Endothelial cell of umbilical vein (primary cell): ENCODE measurements at regions not wholly inside any gene's neighbourhood (a gene's known extent, or its start where the extent isn't known, plus 50 kb on each side); places are given as distances from the start of the nearest gene placed in this dataset.

Source experiments
- BruUV-seq: library from RNA; stranded (reverse); fragments of 400-500 nt; replicated peaks from 2 replicates; lab custom pipeline; 2021; lab: Mats Ljungman, UMichigan
- CTCF ChIA-PET: fragments of 300-600, 350-600 bp; sonication (Branson Sonifier 250); formaldehyde crosslinking; loops from one replicate; lab custom pipeline; 2021; ENCODE audit warnings: antibody characterized with exemption, inconsistent platforms; lab: Charles Lee
- POLR2A ChIA-PET: fragments of 300-600, 350-600 bp; sonication (Branson Sonifier 250); formaldehyde crosslinking; loops from one replicate; lab custom pipeline; 2021; ENCODE audit warnings: antibody characterized with exemption, inconsistent platforms; lab: Charles Lee
- DNase-seq: peaks from one replicate; pipeline ENCODE4 v3.0.0-alpha.2; 2011; ENCODE audit warnings: low read depth, low spot score
- FAIRE-seq: peaks from 2 replicates; lab custom pipeline; 2011; peaks lifted over from hg19 to GRCh38; lab: Jason Lieb, UNC
- H2AFZ ChIP-seq: 2 replicates; pipeline ENCODE4 v1.6.0; 2012; ENCODE audit warnings: low read depth, low read length, control low read depth, inconsistent platforms
- H3K27ac ChIP-seq: 2 replicates; pipeline ENCODE4 v1.5.1; 2011; ENCODE audit warnings: low read depth, mild to moderate bottlenecking, control low read depth, low read length, moderate library complexity; ENCODE audit not compliant: insufficient read depth
- H3K27me3 ChIP-seq, 2 experiments: 2 replicates each; pipeline versions ENCODE4 v1.6.0 to v1.6.1; 2011; ENCODE audit warnings: low read length in 2 of 2, mixed read lengths in 1 of 2; ENCODE audit not compliant: control insufficient read depth in 2 of 2, insufficient read depth in 2 of 2
- H3K36me3 ChIP-seq, 2 experiments: 2 replicates in 1 of 2; 3 replicates in 1 of 2; pipeline ENCODE4 v1.5.1; 2011; ENCODE audit warnings: low read length in 2 of 2, mild to moderate bottlenecking in 1 of 2, moderate library complexity in 1 of 2; ENCODE audit not compliant: control insufficient read depth in 2 of 2, insufficient read depth in 2 of 2; ENCODE audit errors: extremely low read depth in 1 of 2
- H3K4me1 ChIP-seq: 3 replicates; pipeline ENCODE4 v1.5.1; 2011; ENCODE audit warnings: mild to moderate bottlenecking, low read length; ENCODE audit not compliant: control insufficient read depth, insufficient read depth; ENCODE audit errors: extremely low read depth
- H3K4me2 ChIP-seq: 2 replicates; pipeline ENCODE4 v1.6.1; 2011; ENCODE audit warnings: low read length, control low read depth, mixed read lengths; ENCODE audit not compliant: insufficient read depth
- H3K4me3 ChIP-seq, 3 experiments: fragments of 200-600 bp in 1 of 3; sonication (generic), shearing (Covaris generic) in 1 of 3; replicated peaks in 1 of 3; 2 replicates each; pipeline ENCODE4 v1.5.1; 2011 to 2016; ENCODE audit warnings: control low read depth in 3 of 3, low read length in 3 of 3, mild to moderate bottlenecking in 2 of 3, inconsistent platforms in 1 of 3, low read depth in 1 of 3, moderate library complexity in 1 of 3; ENCODE audit not compliant: insufficient read depth in 1 of 3
- H3K79me2 ChIP-seq: 2 replicates; pipeline ENCODE4 v1.6.0; 2012; ENCODE audit warnings: low read length, inconsistent platforms; ENCODE audit not compliant: control insufficient read depth, insufficient read depth
- H3K9ac ChIP-seq: replicated peaks from 2 replicates; pipeline ENCODE3; 2011; ENCODE audit warnings: low read length, control low read depth; ENCODE audit not compliant: insufficient read depth; ENCODE audit errors: extremely low read depth
- H3K9me1 ChIP-seq: replicated peaks from 3 replicates; pipeline ENCODE4 v1.6.0; 2011; ENCODE audit warnings: mild to moderate bottlenecking, low read length; ENCODE audit not compliant: control insufficient read depth, insufficient read depth; ENCODE audit errors: extremely low read depth
- H3K9me3 ChIP-seq: replicated peaks from 2 replicates; pipeline ENCODE4 v1.5.1; 2012; ENCODE audit warnings: low read length, inconsistent platforms; ENCODE audit not compliant: control insufficient read depth, insufficient read depth
- H4K20me1 ChIP-seq: replicated peaks from 2 replicates; pipeline ENCODE3; 2011; ENCODE audit warnings: mild to moderate bottlenecking, low read length; ENCODE audit not compliant: control insufficient read depth, insufficient read depth; ENCODE audit errors: extremely low read depth
- CTCF ChIP-seq, 2 donors: IDR thresholded peaks; 1 replicate in 1 of 2; 2 replicates in 1 of 2; pipeline ENCODE4 v1.5.1; 2011; ENCODE audit warnings: low read length in 2 of 2, mild to moderate bottlenecking in 2 of 2, moderate library complexity in 2 of 2, control low read depth in 1 of 2, inconsistent platforms in 1 of 2, low read depth in 1 of 2; ENCODE audit not compliant: insufficient read depth in 1 of 2; ENCODE audit errors: extremely low read depth in 1 of 2
- EZH2 ChIP-seq: IDR thresholded peaks from 2 replicates; pipeline ENCODE4 v1.6.1; 2012; ENCODE audit warnings: borderline replicate concordance, low read depth, mild to moderate bottlenecking, moderate library complexity, low read length, inconsistent platforms; ENCODE audit not compliant: severe bottlenecking
- FOS ChIP-seq: IDR thresholded peaks from 2 replicates; pipeline ENCODE4 v1.6.1; 2011; ENCODE audit warnings: mild to moderate bottlenecking, low read length, moderate library complexity, borderline replicate concordance; ENCODE audit not compliant: insufficient read depth
- GATA2 ChIP-seq: IDR thresholded peaks from 2 replicates; pipeline ENCODE4 v1.7.0; 2011; ENCODE audit warnings: low read depth, mild to moderate bottlenecking, moderate library complexity, mixed read lengths, low read length; ENCODE audit not compliant: insufficient read length, insufficient read depth
- JUN ChIP-seq: IDR thresholded peaks from 2 replicates; pipeline ENCODE4 v1.6.1; 2011; ENCODE audit warnings: borderline replicate concordance, low read depth; ENCODE audit not compliant: insufficient read length, insufficient read depth
- MAX ChIP-seq: IDR thresholded peaks from 2 replicates; pipeline ENCODE4 v1.6.1; 2011; ENCODE audit not compliant: insufficient read depth, insufficient read length
- MYC ChIP-seq: IDR thresholded peaks from one replicate; pipeline ENCODE4 v1.6.1; 2011; ENCODE audit warnings: mild to moderate bottlenecking, low read depth, low read length
- POLR2A ChIP-seq: IDR thresholded peaks from 2 replicates; pipeline ENCODE4 v1.6.1; 2012; ENCODE audit warnings: low read depth, mild to moderate bottlenecking, control low read depth, low read length
- POLR2AphosphoS5 ChIP-seq: IDR thresholded peaks from 2 replicates; pipeline ENCODE4 v1.6.1; 2012; ENCODE audit warnings: low read depth, mild to moderate bottlenecking, control low read depth, low read length, moderate library complexity; ENCODE audit not compliant: insufficient read depth
- dilution Hi-C: fragments of 300-500 bp; cut with MboI; formaldehyde crosslinking; loops from one replicate; pipeline ENCODE4 v1.15.0; 2019; ENCODE audit warnings: low sequenced_read_pairs; ENCODE audit not compliant: extremely low pct_ligation_motif_present
- intact Hi-C: fragments of 100-400 bp; cut with micrococcal nuclease; formaldehyde crosslinking; loops from one replicate; pipeline ENCODE4 v1.10.0; 2022

- BruUV-seq, result no TSS peak
- dilution Hi-C loops, result no loop called here
- no peak overlapping the region for H3K27ac ChIP-seq
Measured at GRCh38 chr5:37896159-37896558, 56.3 kb upstream of the GDNF start.

More at GRCh38 chr5:37896159-37896558, 56.3 kb upstream of the GDNF start:
- TF ChIP-seq POLR2A, result no peak
- no peak for TF ChIP-seq JUN
- TF ChIP-seq CTCF (IDR thresholded peaks at IDR 0.05; ENCODE audit: extremely low read depth in 1 of 2, insufficient read depth in 1 of 2, low read depth in 1 of 2, low read length in 2 of 2), result no peak
- no peak for TF ChIP-seq EZH2
- TF ChIP-seq MYC, result no peak
- no peak for TF ChIP-seq POLR2AphosphoS5
- no peak for TF ChIP-seq MAX
- TF ChIP-seq FOS, result no peak
- TF ChIP-seq GATA2, result no peak
- no peak for FAIRE-seq
- H3K4me2 ChIP-seq, result no peak overlapping the region
- POLR2A ChIA-PET, result no interaction called here
- no peaks in the 10 kb centered on the region for H3K4me1 ChIP-seq
- intact Hi-C loops, result no loop called here
- no peak overlapping the region for H3K9ac ChIP-seq
- H4K20me1 ChIP-seq, result no peaks in the 10 kb centered on the region
- H2AFZ ChIP-seq, result no peak overlapping the region
- no peak overlapping the region for H3K4me3 ChIP-seq
- no peaks in the 10 kb centered on the region for H3K79me2 ChIP-seq
- CTCF ChIA-PET, result no interaction called here
- H3K27me3 ChIP-seq, result no peaks in the 10 kb centered on the region
- H3K9me1 ChIP-seq, result no peaks in the 10 kb centered on the region
- H3K36me3 ChIP-seq, result no peaks in the 10 kb centered on the region
- DNase-seq, result no peak
- H3K9me3 ChIP-seq, result no peaks in the 10 kb centered on the region
